ENCODE measurements at regions not wholly inside any gene's neighbourhood (a gene's known extent, or its start where the extent isn't known, plus 50 kb on each side); places are given as distances from the start of the nearest gene placed in this dataset. TPM values are rescaled to one million over a fixed set of nuclear protein-coding genes. Genes with fewer than 3 reads are reported as not detected.

- TF ChIP-seq TGIF2 (CRISPR knock-in tag; IDR thresholded peaks at IDR 0.05), result no peak
Observed at GRCh38 chr5:120413686-120414085, 50.4 kb upstream of the PRR16 start (continued).

Small RNA genes in the stretch of these regions (small RNA-seq; reads per million reads assigned to genes)
- gene RNU6-718P, result not detected

Data from K562 (cell line).